ENCODE measurements at regions not wholly inside any gene's neighbourhood (a gene's known extent, or its start where the extent isn't known, plus 50 kb on each side); places are given as distances from the start of the nearest gene placed in this dataset.

DNA sequence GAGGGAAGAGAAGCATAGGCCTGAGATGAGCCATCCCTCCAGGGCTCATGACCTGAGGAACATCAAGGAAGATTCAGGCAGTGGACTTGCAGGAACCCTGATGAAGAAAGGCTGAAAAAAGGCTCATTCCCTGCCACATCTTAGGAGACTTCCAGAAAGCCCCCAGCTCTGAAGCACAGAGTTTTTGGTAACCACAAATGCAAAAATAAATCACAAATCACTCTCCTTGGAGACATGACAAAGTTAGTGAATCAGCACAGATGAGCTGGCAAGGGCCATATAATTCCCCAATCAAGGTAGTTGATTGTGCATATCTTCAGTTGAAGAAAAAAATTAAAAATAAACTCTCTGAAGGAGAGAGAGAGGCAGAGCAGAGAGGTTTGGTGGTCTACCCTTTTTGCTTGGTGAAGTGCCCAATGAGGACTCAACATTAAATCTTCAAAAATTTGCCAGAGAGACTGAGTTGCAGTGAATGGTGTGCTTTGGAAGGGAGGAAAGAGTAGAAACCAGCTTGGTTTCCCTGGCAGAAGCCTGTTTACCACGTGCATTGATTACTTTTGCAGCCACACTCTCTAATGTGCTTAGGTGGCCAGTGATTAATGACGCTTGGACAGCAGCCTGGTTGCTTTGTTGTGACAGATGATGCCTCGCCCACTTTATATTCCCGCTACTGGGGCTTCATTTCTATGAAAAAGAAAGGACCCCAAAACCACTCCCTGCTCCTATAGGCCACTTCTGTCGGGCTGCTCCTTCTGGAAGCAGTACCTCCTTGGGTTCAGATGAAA is 257.4 kb upstream of the SLC14A2 start (continued):
- no peak for TF ChIP-seq PKNOX1 (IDR thresholded peaks at IDR 0.05)

DNA sequence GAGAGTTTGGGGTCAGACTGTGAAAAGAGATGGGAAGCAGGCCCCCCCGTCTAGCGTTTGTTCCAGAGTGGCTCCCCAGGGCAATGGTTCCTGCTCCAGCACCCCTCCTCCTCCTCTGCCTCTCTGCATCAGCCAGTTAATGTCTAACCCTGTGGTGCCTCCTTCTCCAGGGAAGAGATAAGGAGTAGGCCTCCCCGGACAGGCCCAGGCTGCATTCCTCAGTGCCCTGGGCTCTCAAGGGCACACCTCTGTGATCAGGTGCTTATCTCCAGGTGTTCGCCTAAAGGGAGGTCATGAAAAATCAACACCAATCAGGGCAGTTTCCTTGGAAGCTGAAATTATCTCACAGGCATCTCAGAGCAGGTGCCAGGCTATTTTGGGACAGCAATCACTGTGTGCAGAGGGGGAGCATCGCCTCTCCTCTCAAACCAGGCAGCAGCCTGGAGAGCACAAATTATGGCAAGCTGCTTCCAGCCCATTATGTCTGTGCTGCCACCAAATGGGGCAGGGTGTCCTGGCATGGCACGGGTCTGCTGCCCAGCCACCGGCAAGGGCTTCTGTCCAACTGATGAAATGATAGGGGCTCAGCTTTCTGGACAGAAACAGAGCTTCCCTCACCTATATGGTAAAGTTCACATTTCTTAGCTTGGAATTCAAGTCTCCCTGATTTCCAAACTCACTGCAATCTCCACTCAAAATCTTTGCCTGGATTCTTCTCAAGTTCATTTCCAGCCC is 255.8 kb upstream of the SLC14A2 start:
- ChIA-PET SMC1A (ENCODE audit: uncharacterized antibody, unreplicated experiment) (no interaction called here), POLR2A (no interaction called here), CTCF (no interaction called here), RAD21 (ENCODE audit: unreplicated experiment) (no interaction called here)
- in situ Hi-C loops (cut with MboI) (no loop called here), intact Hi-C loops (cut with micrococcal nuclease; ENCODE audit: unreplicated experiment) (no loop called here)
- Histone ChIP-seq H3K36me3 (ENCODE audit: control insufficient read depth in 2 of 2, insufficient read depth in 2 of 2, low read length in 1 of 2) (no peaks in the 10 kb centered on the region), H4K20me1 (ENCODE audit: control insufficient read depth, insufficient read depth) (no peaks in the 10 kb centered on the region), H3K4me3 (no peak overlapping the region), H3K27ac (ENCODE audit: control insufficient read depth, insufficient read depth) (no peak overlapping the region), H2AFZ (ENCODE audit: control insufficient read depth, low read depth, low read length) (no peak overlapping the region), H3K9ac (ENCODE audit: control insufficient read depth, insufficient read depth, low read length) (no peak overlapping the region), H3K27me3 (replicated peaks in 1 of 2; ENCODE audit: control insufficient read depth in 2 of 2, insufficient read depth in 2 of 2, low read length in 1 of 2) (no peaks in the 10 kb centered on the region; a peak in 2 of 4 replicates), H3K4me1 (ENCODE audit: control insufficient read depth, insufficient read depth, low read length) (no peaks in the 10 kb centered on the region), H3K79me2 (ENCODE audit: control insufficient read depth, insufficient read depth, low read length) (no peaks in the 10 kb centered on the region), H3K4me2 (ENCODE audit: control insufficient read depth, insufficient read depth) (no peak overlapping the region), H3K9me3 (replicated peaks; ENCODE audit: control insufficient read depth, insufficient read depth, low read length) (no peaks in the 10 kb centered on the region)
- no peak for DNase-seq (ENCODE audit: low read depth, low spot score)
- no peak for FAIRE-seq
- TF ChIP-seq SP1 (IDR thresholded peaks at IDR 0.05; ENCODE audit: low read depth, low read length) (no peak), BCL3 (IDR thresholded peaks at IDR 0.05; ENCODE audit: borderline replicate concordance, insufficient read depth, low read depth, low read length, poor library complexity, severe bottlenecking) (no peak), SMAD5 (IDR thresholded peaks at IDR 0.05; ENCODE audit: low read depth) (no peak), RAD21 (IDR thresholded peaks at IDR 0.05; ENCODE audit: insufficient read depth, low read depth, low read length) (no peak)
- WGBS (ENCODE audit: insufficient coverage, insufficient replicate concordance, low lambda C conversion rate, missing lambda C conversion rate): 42% methylated on average over 7 of the region's 7 CpGs
- ATAC-seq: no peak
- BruUV-seq (replicated peaks): no TSS peak

All from GM12878 (cell line).